Tibial nerve (tissue), 3 donors: ENCODE measurements at regions not wholly inside any gene's neighbourhood (a gene's known extent, or its start where the extent isn't known, plus 50 kb on each side); places are given as distances from the start of the nearest gene placed in this dataset.

ENCODE experiments used
- POLR2A ChIP-seq, 2 donors: fragments of 450-650 bp; IDR thresholded peaks; one replicate each; pipeline ENCODE4 v1.6.1; 2017; ENCODE audit warnings: antibody characterized with exemption in 2 of 2, mild to moderate bottlenecking in 2 of 2, moderate library complexity in 2 of 2
- TF ChIP-seq, protein P1 (sequence below), 5 experiments: fragments of 200-600 bp in 3 of 5; fragments of 450-650 bp in 2 of 5; sonication (generic) in 3 of 5; IDR thresholded peaks; one replicate each; pipeline ENCODE4 v1.5.1; 2016 to 2019; ENCODE audit warnings: antibody characterized with exemption in 5 of 5, mild to moderate bottlenecking in 3 of 5, moderate library complexity in 2 of 5

DNA sequence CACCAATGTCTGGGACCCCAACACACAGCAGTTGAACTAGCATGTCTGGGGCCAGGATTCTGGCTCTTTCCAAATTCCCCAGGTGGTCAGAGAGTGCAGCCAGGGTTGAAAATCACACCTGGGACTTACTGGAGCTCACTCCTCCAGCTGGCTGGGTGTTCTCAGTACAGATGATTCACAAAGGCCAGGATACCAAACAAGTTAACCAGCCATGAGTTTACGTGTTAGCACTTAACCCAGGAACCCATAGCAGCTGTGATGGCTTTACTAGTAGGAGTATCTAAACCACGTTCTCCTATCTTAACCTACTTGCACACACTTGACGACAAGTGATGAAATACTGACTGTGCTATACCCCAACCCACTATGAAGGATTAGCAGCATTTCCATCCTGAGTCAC is 222.8 kb downstream of the FBXO15 start:
- TF ChIP-seq POLR2A (IDR thresholded peaks at IDR 0.05), result no peak
- TF ChIP-seq, protein P1, sequence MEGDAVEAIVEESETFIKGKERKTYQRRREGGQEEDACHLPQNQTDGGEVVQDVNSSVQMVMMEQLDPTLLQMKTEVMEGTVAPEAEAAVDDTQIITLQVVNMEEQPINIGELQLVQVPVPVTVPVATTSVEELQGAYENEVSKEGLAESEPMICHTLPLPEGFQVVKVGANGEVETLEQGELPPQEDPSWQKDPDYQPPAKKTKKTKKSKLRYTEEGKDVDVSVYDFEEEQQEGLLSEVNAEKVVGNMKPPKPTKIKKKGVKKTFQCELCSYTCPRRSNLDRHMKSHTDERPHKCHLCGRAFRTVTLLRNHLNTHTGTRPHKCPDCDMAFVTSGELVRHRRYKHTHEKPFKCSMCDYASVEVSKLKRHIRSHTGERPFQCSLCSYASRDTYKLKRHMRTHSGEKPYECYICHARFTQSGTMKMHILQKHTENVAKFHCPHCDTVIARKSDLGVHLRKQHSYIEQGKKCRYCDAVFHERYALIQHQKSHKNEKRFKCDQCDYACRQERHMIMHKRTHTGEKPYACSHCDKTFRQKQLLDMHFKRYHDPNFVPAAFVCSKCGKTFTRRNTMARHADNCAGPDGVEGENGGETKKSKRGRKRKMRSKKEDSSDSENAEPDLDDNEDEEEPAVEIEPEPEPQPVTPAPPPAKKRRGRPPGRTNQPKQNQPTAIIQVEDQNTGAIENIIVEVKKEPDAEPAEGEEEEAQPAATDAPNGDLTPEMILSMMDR (IDR thresholded peaks at IDR 0.05), result no peak
